ENCODE measurements at regions not wholly inside any gene's neighbourhood (a gene's known extent, or its start where the extent isn't known, plus 50 kb on each side); places are given as distances from the start of the nearest gene placed in this dataset. TPM values are rescaled to one million over a fixed set of nuclear protein-coding genes. Genes with fewer than 3 reads are reported as not detected.
"Not testable (repeated sequence)": the region's sequence is repeated elsewhere in the genome, so short reads cannot be mapped to it uniquely, and the experiment has no call there.

GRCh38 chr2:240384711-240385450, 50.6 kb upstream of the GPC1 start:
- H3K9ac ChIP-seq (ENCODE audit: control insufficient read depth, insufficient read depth, low read length): no peak overlapping the region
- SMC1A ChIA-PET (ENCODE audit: uncharacterized antibody, unreplicated experiment): no interaction called here
- ATAC-seq: no peak
- no TSS peak for BruUV-seq (replicated peaks)
- TF ChIP-seq LARP7 (IDR thresholded peaks at IDR 0.05) (no peak), POU2F2 (IDR thresholded peaks at IDR 0.05; ENCODE audit: borderline replicate concordance, low read depth, low read length) (no peak)
- H3K27ac ChIP-seq (ENCODE audit: control insufficient read depth, insufficient read depth): no peak overlapping the region
- no peak overlapping the region for H2AFZ ChIP-seq (ENCODE audit: control insufficient read depth, low read depth, low read length)
- RAD21 ChIA-PET (ENCODE audit: unreplicated experiment): no interaction called here
- H4K20me1 ChIP-seq (ENCODE audit: control insufficient read depth, insufficient read depth): no peaks in the 10 kb centered on the region
- no peaks in the 10 kb centered on the region for H3K27me3 ChIP-seq (replicated peaks in 1 of 2; ENCODE audit: control insufficient read depth in 2 of 2, insufficient read depth in 2 of 2, low read length in 1 of 2)
- no peak overlapping the region for H3K4me3 ChIP-seq
- intact Hi-C loops (cut with micrococcal nuclease; ENCODE audit: unreplicated experiment): no loop called here
- whole genome bisulfite sequencing (ENCODE audit: insufficient coverage, insufficient replicate concordance, low lambda C conversion rate, missing lambda C conversion rate): 41% methylated on average over 15 of the region's 15 CpGs
- no peaks in the 10 kb centered on the region for H3K36me3 ChIP-seq (ENCODE audit: control insufficient read depth in 2 of 2, insufficient read depth in 2 of 2, low read length in 1 of 2)
- CTCF ChIA-PET: no interaction called here
- no peaks in the 10 kb centered on the region for H3K79me2 ChIP-seq (ENCODE audit: control insufficient read depth, insufficient read depth, low read length)
- no peak for DNase-seq (ENCODE audit: low read depth, low spot score)
- no peak overlapping the region for H3K4me2 ChIP-seq (ENCODE audit: control insufficient read depth, insufficient read depth)
- no peaks in the 10 kb centered on the region for H3K9me3 ChIP-seq (replicated peaks; ENCODE audit: control insufficient read depth, insufficient read depth, low read length)
- in situ Hi-C loops (cut with MboI): no loop called here
- no peaks in the 10 kb centered on the region for H3K4me1 ChIP-seq (ENCODE audit: control insufficient read depth, insufficient read depth, low read length)
- POLR2A ChIA-PET: no interaction called here
- no peak for FAIRE-seq

- DNase-seq (ENCODE audit: low read depth, low spot score); H4K20me1 ChIP-seq (ENCODE audit: control insufficient read depth, insufficient read depth); RAD21 ChIA-PET (ENCODE audit: unreplicated experiment); FAIRE-seq; H3K36me3 ChIP-seq (ENCODE audit: control insufficient read depth in 2 of 2, insufficient read depth in 2 of 2, low read length in 1 of 2); H3K4me3 ChIP-seq; H3K79me2 ChIP-seq (ENCODE audit: control insufficient read depth, insufficient read depth, low read length); intact Hi-C loops (cut with micrococcal nuclease; ENCODE audit: unreplicated experiment); H3K4me1 ChIP-seq (ENCODE audit: control insufficient read depth, insufficient read depth, low read length); H3K27ac ChIP-seq (ENCODE audit: control insufficient read depth, insufficient read depth); in situ Hi-C loops (cut with MboI); H3K27me3 ChIP-seq (replicated peaks in 1 of 2; ENCODE audit: control insufficient read depth in 2 of 2, insufficient read depth in 2 of 2, low read length in 1 of 2); BruUV-seq (replicated peaks); H3K4me2 ChIP-seq (ENCODE audit: control insufficient read depth, insufficient read depth); CTCF ChIA-PET; ATAC-seq; H2AFZ ChIP-seq (ENCODE audit: control insufficient read depth, low read depth, low read length); H3K9me3 ChIP-seq (replicated peaks; ENCODE audit: control insufficient read depth, insufficient read depth, low read length); H3K9ac ChIP-seq (ENCODE audit: control insufficient read depth, insufficient read depth, low read length); SMC1A ChIA-PET (ENCODE audit: uncharacterized antibody, unreplicated experiment); POLR2A ChIA-PET: not testable (repeated sequence)
- 17% methylated on average over 2 of the region's 3 CpGs for WGBS (ENCODE audit: insufficient coverage, insufficient replicate concordance, low lambda C conversion rate, missing lambda C conversion rate)
Observed at GRCh38 chr2:240385451-240386161, 49.9 kb upstream of the GPC1 start.

Small RNAs in the stretch of these regions (small RNA-seq; reads per million reads assigned to genes)
- not detected for gene RF00012

Measured in GM12878 (cell line).